Fibroblast of mammary gland (primary cell): ENCODE measurements at regions not wholly inside any gene's neighbourhood (a gene's known extent, or its start where the extent isn't known, plus 50 kb on each side); places are given as distances from the start of the nearest gene placed in this dataset.

Experiments
- DNase-seq: peaks from one replicate; pipeline ENCODE4 v3.0.0-alpha.2; 2010; ENCODE audit warnings: low read depth
- H3K4me3 ChIP-seq: 2 replicates; pipeline ENCODE4 v1.5.1; 2011; ENCODE audit warnings: low read depth, mild to moderate bottlenecking, low read length, moderate library complexity; ENCODE audit not compliant: control insufficient read depth
- CTCF ChIP-seq: conservative IDR thresholded peaks from 2 replicates; pipeline ENCODE4 v1.5.1; 2011; ENCODE audit warnings: low read depth, low read length, inconsistent platforms; ENCODE audit not compliant: control insufficient read depth, insufficient read depth

- no peak overlapping the region for H3K4me3 ChIP-seq
- DNase-seq, result peak; percentile 71
- TF ChIP-seq CTCF, result no peak
Measured at GRCh38 chr5:92372766-92373165, 989.6 kb upstream of the ARRDC3 start.

GRCh38 chr5:92371889-92372235 lies 988.7 kb upstream of the ARRDC3 start:
- DNase-seq, result peak; percentile 42
- TF ChIP-seq CTCF, result no peak
- H3K4me3 ChIP-seq, result no peak overlapping the region

- no peak for DNase-seq
- H3K4me3 ChIP-seq, result no peak overlapping the region
- no peak for TF ChIP-seq CTCF
Measured at GRCh38 chr5:92371171-92371888, 988.2 kb upstream of the ARRDC3 start.

GRCh38 chr5:92370032-92370431 lies 986.9 kb upstream of the ARRDC3 start:
- DNase-seq, result no peak

GRCh38 chr5:92369587-92369986 lies 986.5 kb upstream of the ARRDC3 start:
- H3K4me3 ChIP-seq, result no peak overlapping the region
- no peak for TF ChIP-seq CTCF
- no peak for DNase-seq

More at GRCh38 chr5:92370032-92370431, 986.9 kb upstream of the ARRDC3 start:
- H3K4me3 ChIP-seq, result no peak overlapping the region
- no peak for TF ChIP-seq CTCF

GRCh38 chr5:92364986-92365550 lies 982.0 kb upstream of the ARRDC3 start:
- peak; percentile 78 for DNase-seq
- no peak overlapping the region for H3K4me3 ChIP-seq
- TF ChIP-seq CTCF, result no peak
